Activated CD4-positive, alpha-beta T cell treated with anti-CD3 and anti-CD28 coated beads, Interleukin-2, amount 50 U/mL, for 4 hours (primary cell): ENCODE measurements at regions not wholly inside any gene's neighbourhood (a gene's known extent, or its start where the extent isn't known, plus 50 kb on each side); places are given as distances from the start of the nearest gene placed in this dataset.

Source experiments
- DNase-seq, 2 experiments: peaks; one replicate each; pipeline ENCODE4 v3.0.0-alpha.2; 2020

GRCh38 chr1:2890221-2890850, 88.8 kb upstream of the TTC34 start:
- DNase-seq = no peak

DNA sequence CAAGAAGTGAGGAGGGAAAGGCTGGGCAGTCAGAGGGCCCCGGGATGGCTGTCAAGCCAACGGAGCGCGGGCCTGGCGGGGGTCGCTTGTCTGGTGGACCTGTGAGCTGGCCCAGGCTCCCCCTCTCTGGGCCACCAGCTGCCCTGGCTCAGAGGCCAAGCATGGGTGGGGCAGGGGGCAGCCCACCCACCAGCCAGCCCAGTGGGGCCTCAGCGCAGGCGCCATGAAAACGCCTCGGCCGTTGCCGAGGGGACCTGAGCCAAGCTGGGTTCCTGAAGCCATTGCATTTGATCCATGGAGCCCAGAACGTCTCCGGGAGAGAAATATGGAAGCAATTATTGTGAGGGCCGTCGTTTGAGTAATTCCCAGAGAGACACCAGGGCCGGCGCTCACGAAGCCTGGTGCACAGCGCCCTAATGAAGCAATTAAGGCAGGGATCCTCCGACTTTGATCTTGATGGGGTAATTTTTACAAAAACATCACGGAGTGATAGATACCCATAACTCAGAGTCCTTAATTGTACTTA, 90.5 kb upstream of the TTC34 start:
- no peak for DNase-seq

DNA sequence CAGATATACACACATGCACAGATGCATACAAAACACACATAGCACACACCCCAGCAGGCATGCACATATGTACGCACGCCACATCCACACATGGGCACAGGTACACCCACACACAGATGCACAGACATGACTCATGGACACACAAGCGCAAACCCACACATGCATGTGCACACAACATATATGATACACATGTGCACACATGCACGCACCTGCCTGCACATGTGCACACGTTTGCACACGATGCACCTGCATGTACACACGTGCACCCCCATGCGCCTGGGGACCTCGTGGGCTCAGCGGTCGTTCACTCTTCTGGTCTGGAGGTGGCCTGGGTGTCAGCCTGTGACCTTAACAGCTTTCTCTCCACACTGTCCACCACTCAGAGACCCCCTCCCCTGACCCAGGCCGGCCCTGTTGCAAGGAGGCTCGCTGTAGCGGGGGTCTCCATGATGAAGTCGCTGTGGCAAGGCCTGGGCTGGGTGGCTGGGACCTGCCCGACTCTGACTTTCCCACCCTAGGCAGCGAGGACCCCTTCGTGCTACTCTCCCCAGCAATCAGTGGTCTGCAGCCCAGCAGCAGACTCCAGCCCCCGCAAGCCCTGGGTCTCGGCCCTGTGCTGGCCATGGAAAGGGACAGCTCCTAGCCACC, 92.1 kb upstream of the TTC34 start:
- DNase-seq = no peak

GRCh38 chr1:2894381-2895041, 93.0 kb upstream of the TTC34 start:
- DNase-seq = peak in 1 of 2 experiments; percentile 6

- DNase-seq = no peak
Observed at GRCh38 chr1:2896824-2897223, 95.3 kb upstream of the TTC34 start.

GRCh38 chr1:2903226-2903625, 101.7 kb upstream of the TTC34 start:
- no peak for DNase-seq

DNA sequence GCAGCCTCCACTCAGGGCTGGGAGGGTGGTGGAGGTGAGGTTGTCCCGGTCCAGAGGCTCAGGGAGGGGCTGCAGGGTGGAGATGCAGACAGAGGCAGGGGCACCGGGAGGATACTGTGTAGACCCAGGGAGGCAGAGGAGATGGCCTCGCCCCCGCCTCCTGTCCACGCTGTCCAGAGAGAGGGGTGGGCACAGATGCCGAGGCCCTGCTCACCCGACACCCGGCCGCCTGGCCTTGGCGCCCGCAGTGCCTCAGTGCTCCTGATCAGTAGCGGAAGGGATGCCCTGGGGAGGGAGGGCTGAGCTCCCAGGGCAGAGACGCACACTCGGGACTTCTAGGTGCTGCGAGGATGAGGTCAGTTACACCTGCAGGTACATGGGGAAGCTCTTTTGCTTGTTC, 102.7 kb upstream of the TTC34 start:
- no peak for DNase-seq

DNA sequence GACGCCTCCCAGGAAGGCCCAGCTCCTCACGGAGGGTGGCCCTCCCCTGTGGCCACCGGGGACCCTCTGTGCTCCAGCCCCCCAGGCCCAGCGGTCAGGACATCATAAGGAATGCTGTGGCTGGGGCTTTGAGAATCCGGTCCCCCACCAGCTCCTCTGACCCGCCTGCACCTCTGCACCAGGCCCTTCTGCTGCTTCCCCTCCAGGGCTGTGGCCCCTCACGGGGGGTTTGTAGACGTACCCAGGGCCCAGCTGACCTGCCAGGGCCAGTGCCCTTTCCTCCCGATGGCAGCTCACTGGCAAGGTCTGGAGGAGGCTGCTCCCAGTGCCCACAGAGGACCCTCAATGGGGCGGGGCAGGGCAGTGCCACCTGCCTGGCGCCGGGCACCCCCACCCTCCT, 103.9 kb upstream of the TTC34 start:
- DNase-seq = no peak

DNA sequence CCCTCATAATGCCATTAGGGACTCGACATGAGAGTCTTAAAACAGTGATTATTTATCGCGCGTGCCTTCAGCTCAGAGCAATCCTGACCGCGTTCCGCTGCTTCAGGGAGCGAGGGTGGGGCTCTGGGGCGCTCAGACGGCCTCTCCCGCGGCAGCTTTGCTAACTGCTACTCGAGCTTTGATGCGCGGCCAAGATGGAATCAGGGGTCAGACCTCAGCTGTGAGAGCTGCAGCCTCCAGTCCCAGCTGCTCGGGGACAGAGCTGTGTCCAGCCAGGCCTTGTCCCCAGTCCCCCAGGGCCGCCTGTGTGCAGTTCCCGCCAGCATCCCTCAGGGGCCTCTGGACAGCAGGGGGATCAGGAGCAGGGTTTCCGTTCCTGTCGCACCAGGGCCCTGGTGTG, 104.6 kb upstream of the TTC34 start:
- DNase-seq = no peak

- no peak for DNase-seq
Observed at GRCh38 chr1:2906620-2907019, 105.1 kb upstream of the TTC34 start.

DNA sequence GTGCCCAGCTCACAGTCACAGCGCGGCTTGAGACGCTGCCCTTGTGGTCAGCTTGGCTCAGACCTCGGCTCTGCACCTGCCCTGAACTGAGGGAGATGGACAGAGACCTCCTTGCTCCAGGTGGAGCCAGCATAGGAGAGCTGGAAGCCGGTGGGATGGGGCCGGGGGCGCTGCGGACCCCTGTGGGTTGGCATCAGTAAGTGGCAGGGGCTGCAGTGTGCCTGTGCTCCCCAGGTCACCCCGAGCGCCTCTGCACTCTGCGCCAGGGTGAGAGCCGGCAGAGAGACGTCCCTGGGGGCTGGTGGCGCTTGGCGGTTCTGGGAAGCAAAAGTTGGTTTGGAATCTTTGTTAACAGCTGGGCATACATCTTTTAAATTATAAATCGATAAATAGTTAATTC, 105.6 kb upstream of the TTC34 start:
- no peak for DNase-seq

DNA sequence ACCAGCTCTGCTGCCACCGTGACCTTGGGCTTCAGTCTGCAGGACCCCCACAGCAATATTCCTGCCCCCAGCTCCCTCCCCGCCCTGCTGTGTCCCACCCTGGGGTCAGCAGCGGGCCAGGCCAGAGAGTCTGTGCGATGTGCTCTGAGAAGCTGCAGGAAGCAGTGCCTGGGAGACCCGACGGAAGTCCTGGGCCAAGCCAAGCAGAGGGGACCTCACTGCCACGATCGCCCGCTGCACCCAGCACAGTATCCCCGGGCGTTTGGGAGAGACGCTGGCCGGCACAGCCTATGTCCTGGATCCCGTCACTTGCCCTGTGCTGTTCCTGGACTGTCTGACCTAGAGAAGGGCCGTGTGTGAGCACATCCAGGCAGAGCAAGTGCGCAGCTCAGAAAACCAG, 106.6 kb upstream of the TTC34 start:
- no peak for DNase-seq

DNA sequence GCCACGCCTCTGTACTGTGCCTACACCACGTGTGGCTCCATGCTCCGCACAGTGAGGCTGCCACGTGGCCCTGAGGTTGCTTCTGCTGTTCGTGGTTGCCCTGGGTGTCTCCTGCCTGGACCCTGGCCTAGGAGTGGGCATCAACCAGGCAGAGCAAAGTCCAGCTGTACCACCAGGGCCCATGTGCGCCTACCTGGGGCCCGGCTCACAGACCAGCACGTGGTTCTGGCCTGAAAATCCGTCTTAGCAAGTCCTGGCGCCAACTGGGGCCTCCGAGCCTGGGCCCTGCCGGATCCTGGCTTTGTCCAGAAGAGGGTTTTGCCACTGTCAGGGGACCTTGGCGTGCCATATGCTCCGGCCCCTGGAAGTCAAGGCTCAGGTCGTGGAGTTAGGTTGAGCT, 107.1 kb upstream of the TTC34 start:
- no peak for DNase-seq

GRCh38 chr1:2909797-2910196, 108.3 kb upstream of the TTC34 start:
- DNase-seq = no peak

GRCh38 chr1:2910211-2910610, 108.7 kb upstream of the TTC34 start:
- no peak for DNase-seq

DNA sequence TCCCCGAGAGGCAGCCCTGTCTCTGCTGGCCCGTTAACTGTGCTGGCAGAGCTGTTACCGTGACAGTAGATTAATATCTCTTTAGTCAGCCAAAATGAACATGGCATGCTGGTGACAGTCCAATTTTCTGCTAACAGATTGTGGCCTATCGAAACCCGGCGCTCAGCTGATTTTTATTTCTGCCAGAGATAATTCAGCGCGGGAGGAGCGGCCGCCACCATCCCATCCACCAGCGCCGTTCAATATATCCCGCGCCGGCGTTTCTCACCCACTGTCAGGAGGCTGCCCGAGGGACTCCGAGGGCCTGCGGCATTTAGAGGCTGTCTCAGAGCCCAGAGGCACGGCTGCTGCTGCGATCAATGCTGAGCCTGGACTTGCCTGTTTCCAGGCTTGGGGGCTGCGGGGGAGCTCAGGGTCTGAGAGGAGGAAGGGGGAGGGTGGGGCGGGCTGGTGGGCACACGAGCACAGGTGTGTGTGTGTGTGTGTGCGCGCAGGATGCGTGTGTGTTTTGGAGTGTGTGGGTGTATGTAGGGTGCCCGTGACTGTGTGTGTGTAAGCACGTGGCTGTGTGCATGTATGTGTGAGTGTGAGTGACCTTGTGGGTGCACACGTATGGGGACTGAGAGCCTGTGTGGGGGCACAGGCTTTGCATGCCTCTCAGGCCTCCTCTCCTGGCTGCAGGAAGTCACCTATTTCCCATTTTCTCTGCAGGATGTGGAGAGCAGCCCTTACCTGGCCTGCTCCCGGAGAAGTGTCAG, 109.7 kb upstream of the ACTRT2 start:
- DNase-seq = no peak

DNA sequence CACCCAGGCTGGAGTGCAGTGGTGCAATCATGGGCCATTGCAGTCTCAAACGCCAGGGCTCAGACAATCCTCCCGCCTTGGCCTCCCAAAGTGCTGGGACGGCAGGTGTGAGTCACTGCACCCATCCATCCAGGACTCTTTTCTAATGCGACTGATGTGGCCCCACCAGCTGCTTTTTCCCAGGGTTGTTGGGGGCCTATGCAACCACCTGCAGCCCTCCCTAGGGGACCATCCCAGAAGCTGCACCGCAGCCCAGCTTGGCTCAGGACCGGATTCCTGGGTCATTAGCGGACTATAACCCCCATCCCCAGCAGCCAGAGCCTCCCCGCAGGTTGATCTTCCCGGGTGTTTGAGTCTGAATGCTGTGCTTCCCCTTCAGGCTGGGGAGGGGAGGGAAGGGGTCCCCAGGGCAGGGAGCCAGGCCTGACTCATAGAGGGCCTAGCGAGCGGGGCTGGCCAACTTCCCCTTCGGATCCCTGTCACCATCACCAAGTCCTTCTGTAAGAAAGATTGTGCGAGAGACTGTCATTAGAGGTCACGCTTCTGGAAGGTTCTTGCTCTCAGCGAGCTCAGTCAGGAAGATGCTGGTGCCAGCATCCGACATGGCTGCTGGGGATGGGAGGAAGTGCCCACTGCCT, 108.7 kb upstream of the ACTRT2 start:
- no peak for DNase-seq

DNA sequence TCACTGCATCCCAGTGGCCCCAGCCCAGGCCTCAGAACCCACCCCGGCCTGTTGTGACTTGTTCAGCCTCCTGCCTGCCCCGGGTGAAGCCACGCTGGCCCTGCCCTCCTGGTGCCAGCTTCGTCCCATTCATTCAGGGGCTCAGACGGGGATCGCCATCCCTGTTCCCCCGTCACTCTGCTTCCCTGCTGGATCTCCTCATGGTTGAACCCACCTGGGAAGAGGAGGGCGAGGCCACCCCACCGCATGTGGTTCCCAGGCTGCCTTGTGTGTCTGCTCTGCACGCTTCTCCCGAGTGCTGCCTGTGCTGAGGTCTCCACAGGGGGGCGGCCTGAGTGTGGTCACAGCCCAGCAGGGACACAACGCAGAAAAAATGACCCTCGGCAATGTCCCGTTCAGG, 108.2 kb upstream of the ACTRT2 start:
- no peak for DNase-seq

- no peak for DNase-seq
Observed at GRCh38 chr1:2914702-2915101, 106.6 kb upstream of the ACTRT2 start.

GRCh38 chr1:2916153-2916552, 105.1 kb upstream of the ACTRT2 start:
- DNase-seq = no peak

- no peak for DNase-seq
Observed at GRCh38 chr1:2916706-2917105, 104.6 kb upstream of the ACTRT2 start.

- no peak for DNase-seq
Observed at GRCh38 chr1:2917284-2917683, 104.0 kb upstream of the ACTRT2 start.

DNA sequence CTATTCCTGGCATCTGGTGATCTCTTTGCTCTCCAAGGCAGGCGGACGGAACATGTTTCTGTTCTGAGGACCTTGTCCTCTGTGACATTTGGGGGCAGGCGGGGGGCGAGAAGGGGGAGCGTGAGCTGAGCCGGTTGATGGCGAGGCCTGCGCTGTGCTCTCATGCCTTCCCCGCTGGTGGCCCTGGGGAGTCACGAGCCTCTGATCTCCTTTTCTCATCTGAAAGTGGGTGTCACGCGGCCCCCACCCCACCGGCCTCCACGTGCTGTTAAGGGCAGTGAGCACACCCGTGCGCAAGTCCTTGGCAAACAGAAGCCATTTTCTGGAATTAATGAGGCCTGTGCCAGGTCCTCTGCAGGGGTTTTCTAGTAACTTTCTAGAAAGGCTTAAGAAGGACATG, 102.8 kb upstream of the ACTRT2 start:
- no peak for DNase-seq
